Neutrophil (primary cell): ENCODE measurements at regions not wholly inside any gene's neighbourhood (a gene's known extent, or its start where the extent isn't known, plus 50 kb on each side); places are given as distances from the start of the nearest gene placed in this dataset.

Source experiments
- H3K27ac ChIP-seq: fragments of 200-600 bp; sonication (generic); 2 replicates; pipeline ENCODE4 v1.5.1; 2016; ENCODE audit warnings: mild to moderate bottlenecking, moderate library complexity
- H3K27me3 ChIP-seq: fragments of 200-600 bp; sonication (generic); 2 replicates; pipeline ENCODE4 v1.6.0; 2016; ENCODE audit warnings: mild to moderate bottlenecking
- H3K36me3 ChIP-seq: fragments of 200-600 bp; sonication (generic); 2 replicates; pipeline ENCODE4 v1.5.1; 2017
- H3K4me1 ChIP-seq, 2 experiments: fragments of 200-600 bp in 1 of 2; sonication (generic) in 1 of 2; 1 replicate in 1 of 2; 2 replicates in 1 of 2; pipeline versions ENCODE4 v1.5.1 to v1.6.1; 2013 to 2016; ENCODE audit warnings: low read depth in 1 of 2, low read length in 1 of 2, mild to moderate bottlenecking in 1 of 2, moderate library complexity in 1 of 2; ENCODE audit not compliant: control insufficient read depth in 1 of 2, insufficient read depth in 1 of 2
- H3K4me3 ChIP-seq, 2 experiments: fragments of 200-600 bp in 1 of 2; sonication (generic) in 1 of 2; 1 replicate in 1 of 2; 2 replicates in 1 of 2; pipeline ENCODE4 v1.5.1; 2013 to 2016; ENCODE audit warnings: low read depth in 1 of 2, low read length in 1 of 2, mild to moderate bottlenecking in 1 of 2, moderate library complexity in 1 of 2
- H3K9me3 ChIP-seq: fragments of 200-600 bp; sonication (generic); 2 replicates; pipeline ENCODE4 v1.5.1; 2016
- CTCF ChIP-seq: fragments of 200-600 bp; sonication (generic); IDR thresholded peaks from 2 replicates; pipeline ENCODE4 v1.5.1; 2016; ENCODE audit warnings: antibody characterized with exemption

GRCh38 chr2:78408795-78409118, 616.7 kb upstream of the REG3G start:
- Histone ChIP-seq H3K9me3 (no peaks in the 10 kb centered on the region), H3K27me3 (no peaks in the 10 kb centered on the region), H3K27ac (no peak overlapping the region), H3K36me3 (no peaks in the 10 kb centered on the region), H3K4me3 (no peak overlapping the region), H3K4me1 (no peaks in the 10 kb centered on the region)
- TF ChIP-seq CTCF: no peak

- H3K27ac ChIP-seq: no peak overlapping the region
- H3K9me3 ChIP-seq: no peaks in the 10 kb centered on the region
- TF ChIP-seq CTCF: no peak
- no peaks in the 10 kb centered on the region for H3K4me1 ChIP-seq
- H3K36me3 ChIP-seq: no peaks in the 10 kb centered on the region
- H3K4me3 ChIP-seq: no peak overlapping the region
- H3K27me3 ChIP-seq: no peaks in the 10 kb centered on the region
These were observed 614.2 kb upstream of the REG3G start for GRCh38 chr2:78411303-78411702.

- Histone ChIP-seq H3K4me1 (no peaks in the 10 kb centered on the region), H3K27ac (no peak overlapping the region), H3K9me3 (no peaks in the 10 kb centered on the region), H3K27me3 (no peaks in the 10 kb centered on the region), H3K36me3 (no peaks in the 10 kb centered on the region), H3K4me3 (no peak overlapping the region)
- no peak for TF ChIP-seq CTCF
These were observed 608.7 kb upstream of the REG3G start for GRCh38 chr2:78416625-78417300.

DNA sequence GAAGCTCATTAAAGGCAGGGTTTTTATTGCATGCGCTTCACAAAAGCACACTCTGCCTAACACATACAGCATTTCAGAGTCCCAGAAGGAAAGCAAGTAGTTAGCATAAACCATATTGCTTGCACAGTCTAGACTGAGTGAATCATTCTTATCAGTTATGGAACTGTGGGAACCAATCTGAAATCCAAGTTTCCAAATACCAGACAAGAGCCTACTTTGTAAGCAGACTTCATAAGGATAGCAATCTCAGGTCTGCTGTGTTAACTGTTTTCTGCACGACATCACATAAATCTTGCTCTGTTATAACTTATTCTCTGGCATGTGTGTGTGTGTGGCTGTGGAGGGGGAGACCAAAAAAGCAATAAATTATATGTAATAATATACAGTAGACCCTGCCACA, 608.1 kb upstream of the REG3G start:
- H3K27ac ChIP-seq: no peak overlapping the region
- no peak overlapping the region for H3K4me3 ChIP-seq
- H3K27me3 ChIP-seq: no peaks in the 10 kb centered on the region
- H3K9me3 ChIP-seq: no peaks in the 10 kb centered on the region
- H3K4me1 ChIP-seq: no peaks in the 10 kb centered on the region
- no peaks in the 10 kb centered on the region for H3K36me3 ChIP-seq
- TF ChIP-seq CTCF: no peak

GRCh38 chr2:78418021-78418420, 607.5 kb upstream of the REG3G start:
- no peaks in the 10 kb centered on the region for H3K36me3 ChIP-seq
- no peaks in the 10 kb centered on the region for H3K4me1 ChIP-seq

More at GRCh38 chr2:78418021-78418420, 607.5 kb upstream of the REG3G start:
- TF ChIP-seq CTCF: no peak
- H3K27me3 ChIP-seq: no peaks in the 10 kb centered on the region
- H3K27ac ChIP-seq: no peak overlapping the region
- no peaks in the 10 kb centered on the region for H3K9me3 ChIP-seq
- no peak overlapping the region for H3K4me3 ChIP-seq
